ENCODE measurements at regions not wholly inside any gene's neighbourhood (a gene's known extent, or its start where the extent isn't known, plus 50 kb on each side); places are given as distances from the start of the nearest gene placed in this dataset.

DNA sequence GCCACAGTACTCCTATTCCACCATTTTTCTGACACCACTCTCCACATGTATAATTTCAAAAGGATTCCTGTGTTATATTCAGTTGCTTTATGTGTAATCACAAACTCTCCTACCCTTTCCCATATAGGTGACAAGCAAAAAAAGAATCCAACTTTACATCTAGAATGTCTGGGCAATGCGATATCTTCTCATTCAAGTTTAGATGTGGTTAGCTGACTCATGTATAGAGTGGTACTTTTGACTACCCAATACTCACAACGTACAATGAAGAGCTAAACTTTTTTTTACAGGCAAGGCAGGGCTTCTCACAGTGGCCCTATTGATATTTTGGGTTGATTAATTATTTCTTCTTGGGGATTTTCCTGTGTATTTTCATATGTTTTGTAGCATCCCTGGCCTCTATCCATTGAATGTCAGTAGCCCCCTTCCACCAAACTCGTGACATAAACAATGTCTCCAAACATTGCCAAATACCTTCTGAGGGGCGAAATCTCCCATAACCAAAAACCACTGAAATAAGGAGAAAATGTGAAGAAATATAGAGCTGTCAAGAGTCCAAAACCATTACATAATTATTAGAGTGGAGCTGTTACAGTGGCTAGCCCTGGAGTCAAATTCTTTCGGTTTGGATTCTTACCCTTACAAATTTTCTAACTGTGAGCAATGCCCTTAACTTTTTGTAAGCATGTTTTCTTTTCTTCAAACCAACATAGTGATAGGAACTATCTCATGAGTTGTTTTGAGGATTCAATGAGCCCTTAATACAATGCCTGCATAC is 342.6 kb downstream of the NSUN3 start:
- TF ChIP-seq POLR2AphosphoS5 (IDR thresholded peaks at IDR 0.05) (no peak), EZH2 (IDR thresholded peaks at IDR 0.05; ENCODE audit: borderline replicate concordance, insufficient read depth, low read length, poor library complexity, severe bottlenecking) (no peak), EP300 (conservative IDR thresholded peaks at IDR 0.05; ENCODE audit: poor library complexity, severe bottlenecking) (no peak), TAF1 (IDR thresholded peaks at IDR 0.05; ENCODE audit: low read depth) (no peak), SMC3 (conservative IDR thresholded peaks at IDR 0.05; ENCODE audit: poor library complexity) (no peak)
- TF ChIP-seq, protein P1, sequence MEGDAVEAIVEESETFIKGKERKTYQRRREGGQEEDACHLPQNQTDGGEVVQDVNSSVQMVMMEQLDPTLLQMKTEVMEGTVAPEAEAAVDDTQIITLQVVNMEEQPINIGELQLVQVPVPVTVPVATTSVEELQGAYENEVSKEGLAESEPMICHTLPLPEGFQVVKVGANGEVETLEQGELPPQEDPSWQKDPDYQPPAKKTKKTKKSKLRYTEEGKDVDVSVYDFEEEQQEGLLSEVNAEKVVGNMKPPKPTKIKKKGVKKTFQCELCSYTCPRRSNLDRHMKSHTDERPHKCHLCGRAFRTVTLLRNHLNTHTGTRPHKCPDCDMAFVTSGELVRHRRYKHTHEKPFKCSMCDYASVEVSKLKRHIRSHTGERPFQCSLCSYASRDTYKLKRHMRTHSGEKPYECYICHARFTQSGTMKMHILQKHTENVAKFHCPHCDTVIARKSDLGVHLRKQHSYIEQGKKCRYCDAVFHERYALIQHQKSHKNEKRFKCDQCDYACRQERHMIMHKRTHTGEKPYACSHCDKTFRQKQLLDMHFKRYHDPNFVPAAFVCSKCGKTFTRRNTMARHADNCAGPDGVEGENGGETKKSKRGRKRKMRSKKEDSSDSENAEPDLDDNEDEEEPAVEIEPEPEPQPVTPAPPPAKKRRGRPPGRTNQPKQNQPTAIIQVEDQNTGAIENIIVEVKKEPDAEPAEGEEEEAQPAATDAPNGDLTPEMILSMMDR (IDR thresholded peaks at IDR 0.05; ENCODE audit: poor library complexity, severe bottlenecking) = no peak
